MG63 (cell line): ENCODE measurements at regions not wholly inside any gene's neighbourhood (a gene's known extent, or its start where the extent isn't known, plus 50 kb on each side); places are given as distances from the start of the nearest gene placed in this dataset.
"Not testable (repeated sequence)": the region's sequence is repeated elsewhere in the genome, so short reads cannot be mapped to it uniquely, and the experiment has no call there.

ENCODE experiments used
- DNase-seq: peaks from one replicate; pipeline ENCODE4 v3.0.0-alpha.2; 2020
- H3K27me3 ChIP-seq: fragments of 250-450 bp; sonication (Bioruptor Pico); 2 replicates; pipeline ENCODE4 v1.5.1; 2020; ENCODE audit warnings: mild to moderate bottlenecking, moderate library complexity
- H3K36me3 ChIP-seq: fragments of 250-450 bp; sonication (Bioruptor Pico); 2 replicates; pipeline ENCODE4 v1.5.1; 2020; ENCODE audit warnings: mild to moderate bottlenecking, moderate library complexity
- H3K4me3 ChIP-seq: fragments of 250-450 bp; sonication (Bioruptor Pico); 2 replicates; pipeline ENCODE4 v1.5.1; 2020; ENCODE audit warnings: mild to moderate bottlenecking, moderate library complexity
- H3K9me3 ChIP-seq: fragments of 250-450 bp; sonication (Bioruptor Pico); 2 replicates; pipeline ENCODE4 v1.5.1; 2020; ENCODE audit warnings: mild to moderate bottlenecking, moderate library complexity

DNA sequence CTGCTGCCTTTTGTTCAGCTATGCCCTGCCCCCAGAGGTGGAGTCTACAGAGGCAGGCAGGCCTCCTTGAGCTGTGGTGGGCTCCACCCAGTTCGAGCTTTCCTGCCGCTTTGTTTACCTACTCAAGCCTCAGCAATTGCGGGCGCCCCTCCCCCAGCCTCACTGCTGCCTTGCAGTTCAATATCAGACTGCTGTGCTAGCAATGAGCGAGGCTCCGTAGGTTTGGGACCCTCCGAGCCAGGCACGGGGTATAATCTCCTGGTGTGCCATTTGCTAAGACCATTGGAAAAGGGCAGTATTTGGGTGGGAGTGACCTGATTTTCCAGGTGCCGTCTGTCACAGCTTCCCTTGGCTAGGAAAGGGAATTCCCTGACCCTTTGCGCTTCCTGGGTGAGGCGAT, 51.9 kb downstream of the DIPK2A start:
- DNase-seq, H3K27me3 ChIP-seq, H3K4me3 ChIP-seq, H3K36me3 ChIP-seq, H3K9me3 ChIP-seq: not testable (repeated sequence)

DNA sequence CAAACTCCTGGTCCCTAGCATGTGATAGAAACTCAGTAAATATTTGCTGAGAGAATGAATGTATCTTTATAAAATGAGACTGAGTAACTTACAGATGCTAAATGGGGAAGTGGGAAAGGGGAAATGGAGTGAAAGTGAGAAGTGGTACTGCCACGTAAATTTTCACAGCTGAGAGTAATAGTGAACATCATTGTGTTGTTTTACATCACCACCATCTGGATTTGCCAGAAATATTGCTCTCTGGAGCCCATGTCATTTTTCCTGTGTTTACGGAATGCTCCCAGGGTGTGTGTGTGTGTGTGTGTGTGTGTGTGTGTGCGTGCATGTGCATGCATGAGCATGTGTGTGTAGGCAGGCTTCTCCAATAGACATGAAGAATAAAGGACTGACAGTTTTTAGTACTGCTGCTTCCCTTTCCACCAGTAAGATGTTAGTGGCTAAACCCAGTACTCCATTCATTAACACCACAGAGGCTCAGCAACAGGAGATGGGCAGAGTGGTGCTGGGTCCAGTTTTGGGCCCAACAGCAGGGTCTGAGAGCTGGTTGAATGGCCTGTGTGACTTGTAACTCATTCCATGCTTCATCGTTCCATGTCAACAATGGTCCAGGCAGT, 57.3 kb downstream of the DIPK2A start:
- H3K36me3 ChIP-seq: no peaks in the 10 kb centered on the region
- DNase-seq: no peak
- no peaks in the 10 kb centered on the region for H3K9me3 ChIP-seq
- H3K27me3 ChIP-seq: no peaks in the 10 kb centered on the region
- H3K4me3 ChIP-seq: no peak overlapping the region

DNA sequence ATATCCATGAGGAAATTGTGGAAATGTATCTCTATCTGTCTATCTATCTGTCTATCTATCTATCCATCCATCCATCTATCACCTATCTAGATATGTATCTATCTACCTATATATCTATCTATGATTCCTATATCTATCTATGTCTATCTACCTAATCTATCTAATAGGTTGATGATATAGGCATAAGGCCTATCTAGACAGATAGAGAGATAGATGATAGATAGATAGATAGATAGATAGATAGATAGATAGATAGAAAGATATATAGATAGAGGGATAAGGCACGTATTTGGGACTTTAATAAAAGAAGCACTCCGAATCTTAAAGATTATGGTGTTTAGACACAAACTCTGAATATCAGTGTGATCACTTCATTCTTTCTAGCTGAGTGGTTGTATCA, 58.1 kb downstream of the DIPK2A start:
- no peak overlapping the region for H3K4me3 ChIP-seq
- H3K36me3 ChIP-seq: no peaks in the 10 kb centered on the region
- no peaks in the 10 kb centered on the region for H3K27me3 ChIP-seq
- DNase-seq: no peak
- H3K9me3 ChIP-seq: no peaks in the 10 kb centered on the region

DNA sequence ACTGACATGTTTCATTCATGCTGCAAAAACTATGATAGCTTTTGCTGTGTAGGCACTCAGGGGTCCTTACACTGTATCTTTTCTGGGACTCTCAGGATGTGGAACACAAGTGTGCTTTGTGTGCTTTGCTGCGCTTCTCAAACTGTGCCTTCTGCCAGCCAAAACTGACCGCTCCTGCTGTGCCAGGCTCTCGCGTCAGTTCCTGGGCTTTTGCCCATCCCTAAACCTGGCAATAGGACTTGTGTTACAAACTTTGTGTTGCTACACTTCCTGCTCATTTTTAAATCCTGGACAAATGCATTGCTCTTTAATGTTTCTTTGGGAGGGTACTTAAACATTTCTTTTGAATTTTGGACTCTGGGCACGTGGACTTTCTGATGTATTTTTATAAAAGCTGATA, 60.3 kb downstream of the DIPK2A start:
- H3K27me3 ChIP-seq: no peaks in the 10 kb centered on the region
- H3K9me3 ChIP-seq: no peaks in the 10 kb centered on the region
- peak; percentile 93 for DNase-seq
- no peaks in the 10 kb centered on the region for H3K36me3 ChIP-seq
- H3K4me3 ChIP-seq: peak overlapping the region; percentile 12

DNA sequence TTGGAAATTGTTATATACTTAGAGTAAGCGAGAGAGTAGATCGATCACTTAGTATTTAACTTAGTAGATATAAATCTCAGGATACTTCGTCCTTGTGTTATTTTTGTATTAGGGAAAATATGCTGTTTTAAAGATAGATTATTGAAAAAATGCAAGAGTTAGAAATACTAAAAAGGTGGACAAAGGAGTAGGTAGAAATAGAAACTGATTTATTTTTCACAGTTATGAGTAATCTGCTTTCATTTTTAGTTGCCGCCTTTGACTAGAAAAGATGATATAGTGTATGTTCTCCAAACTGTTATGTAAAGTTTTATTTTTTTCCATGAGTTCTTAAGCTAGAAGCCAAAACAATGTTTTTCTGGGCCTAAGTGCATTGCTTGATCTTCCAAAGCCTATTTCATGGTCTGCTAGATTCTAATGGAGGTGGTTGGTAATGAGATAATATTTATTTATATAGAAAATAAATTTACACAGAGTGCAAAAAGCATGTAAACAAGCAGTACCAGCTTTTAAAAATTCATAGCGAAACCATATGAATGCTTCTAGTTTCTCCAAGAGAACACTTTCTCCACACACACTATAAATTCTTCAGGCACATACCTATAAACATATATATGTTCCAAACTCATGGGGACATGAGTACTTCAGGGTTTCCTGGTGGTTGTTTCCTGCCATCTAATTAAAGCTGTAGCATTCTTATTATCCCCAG, 61.1 kb downstream of the DIPK2A start:
- Histone ChIP-seq H3K36me3 (no peaks in the 10 kb centered on the region), H3K4me3 (peak overlapping the region; percentile 12), H3K27me3 (no peaks in the 10 kb centered on the region), H3K9me3 (no peaks in the 10 kb centered on the region)
- DNase-seq: no peak

DNA sequence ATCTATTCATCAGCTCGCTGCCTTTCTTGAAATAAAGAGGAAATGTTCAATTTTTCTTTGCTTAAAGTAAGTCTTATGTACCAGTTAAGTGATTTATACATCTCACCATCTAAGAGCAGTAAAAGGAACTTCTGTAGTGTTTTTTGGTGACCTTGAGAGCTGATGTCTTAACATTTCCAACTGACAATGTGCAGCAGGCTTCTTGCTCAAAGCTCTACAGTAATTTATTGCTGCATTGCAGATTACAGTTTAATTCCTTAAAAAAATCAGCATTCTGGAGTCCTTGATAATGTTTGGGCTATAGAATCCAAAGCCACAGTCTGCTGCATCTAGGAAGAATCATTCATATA, 61.6 kb downstream of the DIPK2A start:
- H3K4me3 ChIP-seq: no peak overlapping the region
- no peaks in the 10 kb centered on the region for H3K27me3 ChIP-seq
- no peaks in the 10 kb centered on the region for H3K36me3 ChIP-seq
- no peaks in the 10 kb centered on the region for H3K9me3 ChIP-seq
- no peak for DNase-seq

DNA sequence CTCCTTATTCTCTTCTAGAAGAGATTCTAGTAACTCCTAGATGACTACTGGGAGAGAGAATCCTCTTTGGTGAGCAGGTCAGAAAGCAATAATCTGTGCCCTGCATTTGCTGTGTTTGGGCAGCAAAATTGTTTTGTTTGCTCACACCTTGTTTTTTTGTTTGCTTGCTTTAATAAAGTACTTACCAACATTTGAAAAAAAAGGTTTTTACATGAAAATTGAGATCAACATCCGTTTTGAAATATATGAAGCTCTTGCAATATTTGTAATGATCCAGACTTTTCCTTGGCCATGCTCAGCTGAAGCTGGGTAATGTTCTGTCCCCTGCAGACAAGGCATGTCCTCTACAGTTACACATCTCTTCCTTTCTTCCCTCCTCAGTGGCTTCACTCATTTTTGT, 62.2 kb downstream of the DIPK2A start:
- Histone ChIP-seq H3K9me3 (no peaks in the 10 kb centered on the region), H3K36me3 (no peaks in the 10 kb centered on the region), H3K4me3 (no peak overlapping the region), H3K27me3 (no peaks in the 10 kb centered on the region)
- DNase-seq: no peak

GRCh38 chr3:144034715-144035290, 63.2 kb downstream of the DIPK2A start:
- Histone ChIP-seq H3K4me3 (no peak overlapping the region), H3K36me3 (no peaks in the 10 kb centered on the region)

GRCh38 chr3:144036498-144036897, 64.9 kb downstream of the DIPK2A start:
- DNase-seq: no peak
- no peaks in the 10 kb centered on the region for H3K9me3 ChIP-seq
- H3K27me3 ChIP-seq: no peaks in the 10 kb centered on the region

More at GRCh38 chr3:144034715-144035290, 63.2 kb downstream of the DIPK2A start:
- no peak for DNase-seq
- H3K9me3 ChIP-seq: no peaks in the 10 kb centered on the region
- H3K27me3 ChIP-seq: no peaks in the 10 kb centered on the region

GRCh38 chr3:144039661-144040060, 68.0 kb downstream of the DIPK2A start:
- no peaks in the 10 kb centered on the region for H3K36me3 ChIP-seq
- no peaks in the 10 kb centered on the region for H3K27me3 ChIP-seq
- H3K4me3 ChIP-seq: no peak overlapping the region
- DNase-seq: no peak
- H3K9me3 ChIP-seq: no peaks in the 10 kb centered on the region

More at GRCh38 chr3:144036498-144036897, 64.9 kb downstream of the DIPK2A start:
- Histone ChIP-seq H3K4me3 (no peak overlapping the region), H3K36me3 (no peaks in the 10 kb centered on the region)

DNA sequence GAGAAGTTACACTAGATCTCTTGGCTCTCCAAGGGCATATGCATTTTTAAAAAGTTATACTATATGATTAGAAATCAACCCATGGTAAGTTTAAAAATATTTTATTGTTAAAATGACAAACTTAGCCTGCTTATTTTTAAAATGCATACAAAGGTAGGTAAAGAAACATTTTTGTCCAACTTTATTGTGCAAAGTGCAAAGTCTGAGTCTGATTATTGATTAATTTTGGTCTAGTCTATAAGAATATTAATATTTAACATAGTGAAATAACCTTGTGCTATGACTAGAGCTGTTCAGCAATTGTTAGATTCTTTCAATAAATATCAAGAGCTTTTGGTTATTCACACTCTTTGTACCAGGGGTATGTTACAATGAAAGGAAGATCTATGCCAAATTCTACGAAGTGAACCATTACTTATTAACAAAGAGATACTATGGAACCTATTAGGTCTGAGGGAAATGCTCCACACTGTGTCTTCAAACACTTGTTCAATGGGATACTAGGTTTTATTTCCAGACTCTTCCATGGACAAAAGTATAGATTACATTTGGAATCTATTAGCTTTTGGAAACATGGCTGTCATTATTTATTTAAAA, 70.4 kb downstream of the DIPK2A start:
- Histone ChIP-seq H3K9me3 (no peaks in the 10 kb centered on the region), H3K27me3 (no peaks in the 10 kb centered on the region), H3K36me3 (no peaks in the 10 kb centered on the region), H3K4me3 (no peak overlapping the region)
- DNase-seq: no peak

DNA sequence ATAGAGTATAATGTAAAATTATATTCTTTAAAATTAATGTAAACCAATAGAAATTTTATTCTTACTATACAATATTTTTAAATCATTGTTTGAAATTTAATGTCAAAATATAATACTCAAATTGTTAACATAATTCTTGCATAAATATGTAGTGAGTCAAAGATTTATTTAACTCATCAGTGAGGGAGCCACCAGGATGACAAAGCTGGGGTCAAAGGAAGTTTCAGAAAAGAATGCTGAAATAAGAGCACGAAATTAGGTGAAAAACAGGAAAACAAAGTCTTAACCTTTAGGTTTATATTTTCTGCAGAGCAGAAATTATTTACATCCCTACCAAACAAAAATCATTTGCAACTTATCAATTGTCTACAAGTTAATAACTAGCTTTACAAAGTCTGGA, 74.1 kb downstream of the DIPK2A start:
- H3K4me3 ChIP-seq: no peak overlapping the region
- H3K36me3 ChIP-seq: no peaks in the 10 kb centered on the region
- no peaks in the 10 kb centered on the region for H3K27me3 ChIP-seq
- DNase-seq: no peak
- H3K9me3 ChIP-seq: no peaks in the 10 kb centered on the region

DNA sequence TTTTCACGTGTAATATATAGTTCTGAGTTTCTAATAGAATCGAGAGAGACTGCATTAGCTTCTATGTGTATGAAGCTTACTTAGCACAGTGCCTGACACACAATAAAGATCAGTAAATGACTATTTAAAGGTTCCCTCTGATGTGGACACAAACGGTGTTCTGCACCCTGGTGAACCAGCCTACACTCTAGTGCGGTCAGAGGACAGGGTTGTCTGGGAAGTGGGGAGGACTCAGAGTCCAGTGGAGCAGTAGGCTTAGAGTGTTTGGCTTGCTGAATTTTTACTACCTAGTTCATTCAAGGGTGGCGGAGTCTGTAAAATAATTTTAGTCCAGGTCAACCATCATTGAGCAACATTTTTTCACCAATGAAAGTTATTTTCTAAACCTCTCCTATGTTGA, 77.8 kb downstream of the DIPK2A start:
- DNase-seq: no peak
- Histone ChIP-seq H3K4me3 (no peak overlapping the region), H3K9me3 (no peaks in the 10 kb centered on the region), H3K36me3 (no peaks in the 10 kb centered on the region), H3K27me3 (no peaks in the 10 kb centered on the region)

DNA sequence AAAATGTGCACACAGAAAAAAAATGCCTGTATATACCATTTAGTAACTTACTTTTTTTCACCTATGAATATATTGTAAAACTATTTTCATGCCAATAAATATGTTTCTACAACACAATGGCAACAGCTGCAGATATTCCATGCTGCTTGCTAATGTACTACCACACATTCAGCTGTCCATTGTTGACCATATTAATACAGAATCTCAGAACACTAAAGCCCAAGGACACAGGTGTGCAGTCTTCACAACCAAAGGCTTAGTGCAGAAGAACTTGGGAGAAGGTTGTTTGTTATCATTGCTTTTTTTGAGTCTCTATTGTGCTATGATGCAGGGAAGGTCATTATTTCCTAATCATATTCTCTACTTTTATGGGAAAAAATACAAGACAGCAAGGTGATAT, 79.6 kb downstream of the DIPK2A start:
- no peaks in the 10 kb centered on the region for H3K36me3 ChIP-seq
- no peak overlapping the region for H3K4me3 ChIP-seq
- no peak for DNase-seq
- H3K27me3 ChIP-seq: no peaks in the 10 kb centered on the region
- H3K9me3 ChIP-seq: no peaks in the 10 kb centered on the region

GRCh38 chr3:144052275-144052674, 80.7 kb downstream of the DIPK2A start:
- no peaks in the 10 kb centered on the region for H3K36me3 ChIP-seq
- H3K9me3 ChIP-seq: no peaks in the 10 kb centered on the region
- H3K27me3 ChIP-seq: no peaks in the 10 kb centered on the region
- DNase-seq: peak; percentile 21
- H3K4me3 ChIP-seq: no peak overlapping the region

- Histone ChIP-seq H3K9me3 (no peaks in the 10 kb centered on the region), H3K27me3 (no peaks in the 10 kb centered on the region), H3K4me3 (no peak overlapping the region), H3K36me3 (no peaks in the 10 kb centered on the region)
- DNase-seq: peak; percentile 16
Measured at GRCh38 chr3:144053121-144053520, 81.5 kb downstream of the DIPK2A start.

DNA sequence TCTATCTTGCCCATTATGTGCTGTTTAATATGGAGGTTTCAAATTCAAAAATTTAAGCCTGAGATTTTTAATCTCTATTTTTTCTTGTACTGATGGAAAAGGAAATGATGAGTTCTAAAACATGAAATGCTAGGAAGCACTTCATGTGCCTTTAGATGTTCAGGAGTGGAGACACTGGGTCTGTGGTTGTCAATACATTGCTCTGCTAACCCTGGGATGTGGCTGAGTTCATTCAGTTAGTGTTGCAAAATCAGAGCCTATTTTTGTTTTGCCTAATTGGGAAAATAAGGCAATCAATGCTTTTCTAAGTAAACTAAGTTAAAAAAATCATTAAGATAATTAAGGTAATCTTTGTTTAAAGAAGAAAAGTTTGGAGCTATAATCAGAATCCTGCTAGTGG, 83.1 kb downstream of the DIPK2A start:
- no peaks in the 10 kb centered on the region for H3K9me3 ChIP-seq
- no peaks in the 10 kb centered on the region for H3K36me3 ChIP-seq
- no peaks in the 10 kb centered on the region for H3K27me3 ChIP-seq
- no peak overlapping the region for H3K4me3 ChIP-seq
- no peak for DNase-seq

DNA sequence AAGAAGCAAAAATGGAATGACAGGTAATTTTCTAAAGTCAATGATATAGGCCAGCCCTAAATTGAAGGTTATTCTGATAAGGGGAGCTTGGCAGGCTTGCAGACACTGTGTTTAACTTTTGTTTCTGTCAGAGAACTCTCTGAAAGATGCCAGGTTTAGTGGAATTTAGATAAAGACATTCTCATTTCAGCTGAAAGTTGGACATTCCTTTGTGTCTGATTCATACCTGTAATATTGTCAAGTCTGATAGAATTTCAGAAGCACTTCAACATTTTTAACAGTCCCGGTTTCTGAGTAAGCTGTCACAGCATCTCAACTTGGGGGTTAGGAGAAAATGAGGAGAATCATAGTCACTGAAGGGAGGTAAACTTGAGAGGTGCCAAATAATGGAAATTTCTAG, 84.0 kb downstream of the DIPK2A start:
- Histone ChIP-seq H3K4me3 (no peak overlapping the region), H3K27me3 (no peaks in the 10 kb centered on the region), H3K9me3 (no peaks in the 10 kb centered on the region), H3K36me3 (no peaks in the 10 kb centered on the region)
- no peak for DNase-seq
